RWPE1 (cell line): ENCODE measurements at regions not wholly inside any gene's neighbourhood (a gene's known extent, or its start where the extent isn't known, plus 50 kb on each side); places are given as distances from the start of the nearest gene placed in this dataset.

Source experiments
- CTCF ChIA-PET: fragments of 350-600 bp; sonication (Branson Sonifier 250); formaldehyde crosslinking; extraction: SDS; loops from one replicate; lab custom pipeline; 2021; lab: Yijun Ruan, JAX
- POLR2A ChIA-PET: fragments of 400-600 bp; formaldehyde crosslinking; extraction: SDS; loops from one replicate; lab custom pipeline; 2020; ENCODE audit warnings: antibody characterized with exemption; ENCODE audit not compliant: low non-redundant PET; lab: Yijun Ruan, JAX
- DNase-seq: peaks from one replicate; pipeline ENCODE4 v3.0.0; 2012; ENCODE audit warnings: low spot score
- H3K27ac ChIP-seq: fragments of 450-650 bp; 2 replicates; pipeline ENCODE4 v1.5.1; 2017
- TF ChIP-seq, protein P1 (sequence below): fragments of 450-650 bp; conservative IDR thresholded peaks from 2 replicates; pipeline ENCODE4 v1.5.1; 2017; ENCODE audit warnings: low read depth, mild to moderate bottlenecking

DNA sequence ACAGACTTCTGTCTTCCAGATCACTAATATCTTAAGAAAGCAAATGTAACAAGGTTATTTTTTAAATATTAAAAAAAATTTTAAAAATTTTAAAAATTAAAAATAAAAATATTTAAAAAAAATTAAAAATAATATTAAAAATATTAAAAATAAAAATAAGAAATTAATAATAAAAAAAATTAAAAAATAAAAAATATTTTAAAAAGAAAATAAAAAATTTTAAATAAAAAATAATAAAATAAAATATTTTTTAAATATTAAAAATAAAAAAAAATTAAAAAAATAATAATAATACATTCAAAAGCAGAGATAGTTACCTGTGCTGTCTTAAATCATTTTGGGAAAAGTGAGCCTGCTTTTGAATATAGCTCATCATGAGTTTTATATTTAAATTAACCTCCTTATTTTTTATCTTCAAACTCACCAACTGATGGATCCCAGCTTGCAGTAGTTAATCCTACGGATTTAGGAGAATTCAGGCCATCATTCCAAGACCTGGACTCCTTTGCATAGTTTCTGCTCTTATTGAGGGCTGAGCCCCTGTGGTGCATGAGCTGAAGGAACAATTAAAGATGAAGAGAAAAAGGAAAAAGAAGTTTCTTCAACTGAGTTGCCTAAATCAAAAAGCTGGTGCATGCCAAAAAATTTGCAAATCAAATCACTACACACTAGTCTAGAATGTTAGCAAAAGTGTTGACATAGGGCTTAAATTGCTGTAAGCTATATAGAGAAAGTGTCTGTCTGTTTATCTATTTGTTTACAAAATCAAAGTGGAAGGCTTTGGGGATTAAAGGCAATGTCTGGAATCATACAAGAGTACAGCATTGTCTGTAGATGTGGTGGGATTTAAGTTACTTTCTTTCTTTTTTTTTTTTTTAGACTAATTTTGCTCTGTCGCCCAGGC lies 50.5 kb upstream of the ZNF438 start:
- ChIA-PET POLR2A (no interaction called here), CTCF (no interaction called here)
- no peak for DNase-seq
- H3K27ac ChIP-seq = no peak overlapping the region
- TF ChIP-seq, protein P1, sequence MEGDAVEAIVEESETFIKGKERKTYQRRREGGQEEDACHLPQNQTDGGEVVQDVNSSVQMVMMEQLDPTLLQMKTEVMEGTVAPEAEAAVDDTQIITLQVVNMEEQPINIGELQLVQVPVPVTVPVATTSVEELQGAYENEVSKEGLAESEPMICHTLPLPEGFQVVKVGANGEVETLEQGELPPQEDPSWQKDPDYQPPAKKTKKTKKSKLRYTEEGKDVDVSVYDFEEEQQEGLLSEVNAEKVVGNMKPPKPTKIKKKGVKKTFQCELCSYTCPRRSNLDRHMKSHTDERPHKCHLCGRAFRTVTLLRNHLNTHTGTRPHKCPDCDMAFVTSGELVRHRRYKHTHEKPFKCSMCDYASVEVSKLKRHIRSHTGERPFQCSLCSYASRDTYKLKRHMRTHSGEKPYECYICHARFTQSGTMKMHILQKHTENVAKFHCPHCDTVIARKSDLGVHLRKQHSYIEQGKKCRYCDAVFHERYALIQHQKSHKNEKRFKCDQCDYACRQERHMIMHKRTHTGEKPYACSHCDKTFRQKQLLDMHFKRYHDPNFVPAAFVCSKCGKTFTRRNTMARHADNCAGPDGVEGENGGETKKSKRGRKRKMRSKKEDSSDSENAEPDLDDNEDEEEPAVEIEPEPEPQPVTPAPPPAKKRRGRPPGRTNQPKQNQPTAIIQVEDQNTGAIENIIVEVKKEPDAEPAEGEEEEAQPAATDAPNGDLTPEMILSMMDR = no peak

DNA sequence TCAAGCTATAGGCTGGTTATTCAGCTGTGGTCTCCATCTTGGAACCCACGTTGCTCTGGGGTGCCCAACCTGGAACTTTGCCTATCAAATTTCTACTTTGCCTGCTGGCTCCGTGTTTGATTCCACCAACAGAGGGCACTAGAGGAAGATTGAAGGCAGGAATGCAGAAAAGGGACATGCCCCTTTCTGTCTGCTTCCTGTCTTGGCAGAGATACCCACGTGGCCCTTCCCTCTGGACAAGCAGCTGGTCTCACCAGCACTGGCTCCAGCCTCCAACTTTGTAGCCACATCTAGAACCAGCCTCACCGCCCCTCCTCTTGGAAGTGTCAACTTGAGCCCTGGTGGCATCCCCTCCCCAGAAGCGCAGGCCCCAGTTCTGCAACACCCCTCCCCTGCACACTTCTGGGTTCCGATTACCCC lies 52.1 kb upstream of the ZNF438 start:
- TF ChIP-seq, protein P1 = no peak; the same call in 1 of the 2 replicates
- ChIA-PET POLR2A (interaction anchor here (0.6 kb wide), 1 partner anchor 64 kb away, joined by 5 read pairs; no protein-coding TSS in a partner anchor), CTCF (interaction anchor here (0.6 to 0.7 kb wide), 5 partner anchors 11 to 1926 kb away, joined by 3 to 4 read pairs (median 3); no protein-coding TSS in a partner anchor)
- peak; percentile 37 for DNase-seq
- no peak overlapping the region for H3K27ac ChIP-seq

DNA sequence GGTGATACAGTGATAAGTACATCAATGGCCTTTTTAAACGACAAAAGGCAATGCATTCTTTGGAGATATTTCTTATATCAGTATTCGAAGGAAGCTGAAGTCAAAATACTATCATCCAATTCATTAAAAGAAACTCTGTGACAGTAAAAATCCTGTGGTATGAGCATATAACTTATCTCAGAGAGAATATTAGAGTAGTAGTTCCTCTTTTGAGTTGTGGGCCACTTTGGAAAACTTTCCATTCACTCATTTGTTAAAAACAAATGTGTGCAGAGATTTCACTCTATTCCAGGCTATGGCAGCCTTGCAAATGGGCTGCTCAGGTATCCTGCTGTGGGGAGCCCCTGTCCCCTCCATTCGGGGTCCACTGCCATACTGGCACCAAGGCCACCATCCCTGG lies 55.3 kb upstream of the ZNF438 start:
- no peak for DNase-seq
- no peak overlapping the region for H3K27ac ChIP-seq
- TF ChIP-seq, protein P1 = no peak
- ChIA-PET CTCF (no interaction called here), POLR2A (no interaction called here)

DNA sequence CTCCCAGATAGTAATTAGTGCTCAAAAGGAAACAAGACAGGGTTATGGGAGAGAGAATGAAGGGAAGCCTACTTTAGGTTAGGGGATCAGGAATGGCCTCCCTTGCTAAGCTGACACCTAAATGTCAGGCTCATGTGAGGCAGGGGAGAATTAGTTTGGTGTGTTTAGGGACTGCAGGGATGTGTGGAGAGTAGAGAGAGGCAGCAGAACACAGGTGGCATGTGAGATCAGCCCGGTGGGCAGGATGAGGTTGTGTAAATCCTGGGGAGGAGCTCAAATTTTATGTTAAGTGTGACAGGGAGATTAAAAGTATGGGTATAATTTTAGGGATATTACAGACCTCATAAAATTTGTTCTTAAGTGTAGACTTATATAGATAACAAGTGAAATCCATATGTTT lies 56.2 kb upstream of the ZNF438 start:
- ChIA-PET CTCF (no interaction called here), POLR2A (no interaction called here)
- TF ChIP-seq, protein P1 = no peak
- no peak for DNase-seq
- no peak overlapping the region for H3K27ac ChIP-seq

DNA sequence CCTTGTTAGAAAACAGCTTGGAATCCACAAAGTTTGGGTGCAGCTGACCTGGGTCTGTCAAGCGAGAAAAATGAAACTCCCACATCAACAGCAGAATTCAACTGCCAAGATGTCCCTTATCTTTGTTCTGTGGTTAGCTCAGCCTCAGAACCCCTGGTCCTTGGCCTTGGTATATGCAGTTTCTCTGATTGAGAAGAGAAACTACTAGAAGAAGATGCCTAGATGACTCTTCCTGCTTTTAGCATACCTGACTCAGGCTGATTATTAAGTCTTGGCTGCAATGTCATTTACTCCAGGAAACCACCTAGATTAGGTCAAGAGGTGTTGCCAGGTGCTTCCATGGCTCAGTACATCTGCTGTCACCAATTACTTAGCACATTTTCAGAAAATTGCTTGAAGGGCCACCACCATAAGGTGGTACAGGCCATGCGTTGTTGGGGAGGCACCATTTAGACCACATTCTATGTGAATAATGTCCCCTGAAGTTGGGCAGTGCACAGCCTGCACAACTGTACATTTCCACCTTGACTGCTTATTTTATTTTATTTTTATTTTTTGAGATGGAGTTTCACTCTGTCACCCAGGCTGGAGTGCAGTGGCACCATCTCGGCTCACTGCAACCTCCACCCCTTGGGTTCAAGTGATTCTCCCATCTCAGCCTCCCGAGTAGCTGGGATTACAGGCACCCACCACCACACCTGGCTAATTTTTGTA lies 59.4 kb upstream of the ZNF438 start:
- H3K27ac ChIP-seq = no peak overlapping the region
- TF ChIP-seq, protein P1 = no peak
- ChIA-PET POLR2A (no interaction called here), CTCF (no interaction called here)
- DNase-seq = no peak

DNA sequence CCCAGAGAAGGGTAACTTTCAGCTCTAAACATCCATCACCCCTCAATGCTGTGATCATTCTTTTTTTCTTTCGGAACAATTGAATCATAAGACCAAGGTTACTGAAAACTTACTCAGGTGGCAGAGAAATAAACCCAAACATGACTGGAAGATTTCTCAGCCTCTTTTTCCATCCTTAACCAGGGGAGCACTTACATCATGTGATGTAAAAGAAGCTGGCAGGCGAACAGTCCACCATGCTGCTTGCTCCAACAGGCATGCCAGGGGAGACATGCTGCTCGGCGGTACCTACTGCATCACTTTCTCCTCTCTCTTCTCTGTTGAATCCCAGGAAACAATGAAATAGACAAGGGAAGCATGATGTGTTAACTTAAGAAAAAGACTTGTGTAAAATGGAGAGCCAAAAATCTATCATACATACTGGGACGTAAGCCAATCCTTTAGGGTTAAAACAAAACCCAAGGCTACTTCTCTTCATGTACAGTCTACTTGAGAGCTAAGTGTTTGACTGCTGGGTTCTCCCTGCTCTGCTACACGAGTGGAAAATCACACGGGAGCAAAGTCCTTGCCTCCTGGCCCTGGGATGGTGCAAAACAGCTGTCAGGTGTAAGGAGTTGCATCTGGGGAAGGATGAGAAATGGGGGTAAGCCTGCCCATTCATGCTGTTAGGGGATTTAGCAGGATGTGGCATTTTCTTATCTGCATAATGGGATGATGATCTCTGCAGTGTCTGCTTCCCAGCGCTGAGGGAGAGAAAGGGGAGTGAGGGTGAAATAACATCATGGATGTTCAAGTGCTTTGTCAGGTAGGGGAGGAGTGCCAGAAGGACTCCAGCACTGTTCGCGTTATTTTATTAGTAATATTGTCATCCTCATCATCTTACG lies 64.3 kb upstream of the ZNF438 start:
- ChIA-PET CTCF (interaction anchor here (0.6 kb wide), 1 partner anchor 1271 kb away, joined by 3 read pairs; no protein-coding TSS in a partner anchor), POLR2A (no interaction called here)
- DNase-seq = no peak
- H3K27ac ChIP-seq = no peak overlapping the region
- TF ChIP-seq, protein P1 = no peak
